Testis (tissue), 2 donors: ENCODE measurements at regions not wholly inside any gene's neighbourhood (a gene's known extent, or its start where the extent isn't known, plus 50 kb on each side); places are given as distances from the start of the nearest gene placed in this dataset.
"Not testable (repeated sequence)": the region's sequence is repeated elsewhere in the genome, so short reads cannot be mapped to it uniquely, and the experiment has no call there.

Experiments
- DNase-seq: peaks from one replicate; pipeline ENCODE4 v3.0.0-alpha.2; 2019
- H3K27ac ChIP-seq, 2 donors: fragments of 200-600 bp; sonication (generic); one replicate each; pipeline ENCODE4 v1.5.1; 2019
- H3K27me3 ChIP-seq: fragments of 200-600 bp; sonication (generic); one replicate; pipeline ENCODE4 v1.5.1; 2019
- H3K36me3 ChIP-seq: fragments of 200-600 bp; sonication (generic); one replicate; pipeline ENCODE4 v1.5.1; 2017; ENCODE audit warnings: low read depth; ENCODE audit errors: missing control alignments
- H3K4me1 ChIP-seq: fragments of 200-600 bp; sonication (generic); one replicate; pipeline ENCODE4 v1.5.1; 2019
- H3K4me3 ChIP-seq, 2 donors: fragments of 200-600 bp; sonication (generic); one replicate each; pipeline ENCODE4 v1.5.1; 2017 to 2019
- H3K9me3 ChIP-seq: fragments of 200-600 bp; sonication (generic); one replicate; pipeline ENCODE4 v1.5.1; 2017
- WGBS, 2 donors: methylation state at CpG; one replicate each; pipeline ENCODE4 v1.1.5; 2018; 5-methylcytosine and 5-hydroxymethylcytosine counted together
- intact Hi-C: fragments of 100-400 bp; cut with DNase I; formaldehyde crosslinking; loops from one replicate; pipeline ENCODE4 v1.15.1; 2023; ENCODE audit warnings: low total_unique reads

GRCh38 chr17:15835481-15835880, 103.4 kb downstream of the TBC1D26 start:
- H3K36me3 ChIP-seq, H3K9me3 ChIP-seq, DNase-seq, intact Hi-C loops, H3K4me1 ChIP-seq, H3K27ac ChIP-seq, H3K4me3 ChIP-seq, H3K27me3 ChIP-seq: not testable (repeated sequence)
- 70 to 92% methylated on average over 1 to 4 of the region's 4 CpGs for WGBS, 2 donors

DNA sequence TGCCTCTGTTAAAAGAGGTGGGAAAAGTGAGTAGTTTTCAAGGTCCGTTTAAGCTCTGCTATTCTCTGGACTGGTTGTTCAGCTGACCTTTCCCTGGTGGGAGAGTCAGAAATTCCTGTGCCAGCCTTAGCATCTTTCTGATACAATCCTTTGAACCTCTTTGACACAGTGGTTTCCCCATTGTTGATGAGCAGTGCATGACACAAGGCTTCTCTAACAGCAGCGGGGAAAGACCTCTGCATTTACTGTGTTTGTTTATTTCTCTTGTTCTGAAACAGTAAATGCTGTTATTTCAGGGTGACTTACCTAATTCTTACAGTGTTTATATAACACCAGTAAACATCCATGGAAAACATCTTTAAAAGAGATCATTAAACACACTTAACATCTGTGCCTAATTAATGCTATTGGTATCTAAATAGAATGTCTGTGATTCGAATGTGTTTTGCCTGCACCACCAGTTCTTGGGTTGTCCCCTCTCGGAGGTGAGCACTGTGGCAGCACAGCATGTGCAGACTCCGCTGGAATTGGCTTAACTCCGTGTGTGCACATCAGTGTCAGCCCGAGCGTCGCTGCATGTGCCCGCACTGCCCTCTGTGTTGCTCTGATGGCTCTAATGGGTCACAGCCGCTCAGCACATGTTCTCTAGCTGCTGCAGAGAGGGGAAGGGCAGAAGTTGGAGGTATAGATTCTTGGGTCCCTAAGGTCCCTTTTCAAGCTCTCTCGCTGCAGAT, 104.3 kb downstream of the TBC1D26 start:
- DNase-seq, H3K27me3 ChIP-seq, H3K27ac ChIP-seq, H3K9me3 ChIP-seq, H3K4me1 ChIP-seq, intact Hi-C loops, H3K36me3 ChIP-seq, H3K4me3 ChIP-seq: not testable (repeated sequence)
- WGBS, 2 donors, result 71 to 79% methylated on average over 4 to 10 of the region's 12 CpGs

- H3K27ac ChIP-seq, H3K4me1 ChIP-seq, H3K27me3 ChIP-seq, H3K9me3 ChIP-seq, DNase-seq, H3K36me3 ChIP-seq, intact Hi-C loops, H3K4me3 ChIP-seq: not testable (repeated sequence)
- 92 to 93% methylated on average over 5 of the region's 5 CpGs for WGBS, 2 donors
Observed at GRCh38 chr17:15836991-15837390, 104.9 kb downstream of the TBC1D26 start.

- H3K27me3 ChIP-seq, H3K4me1 ChIP-seq, H3K4me3 ChIP-seq, DNase-seq, H3K9me3 ChIP-seq, H3K36me3 ChIP-seq, H3K27ac ChIP-seq, intact Hi-C loops: not testable (repeated sequence)
- 41 to 58% methylated on average over 2 to 6 of the region's 6 CpGs for WGBS, 2 donors
Observed at GRCh38 chr17:15847447-15848229, 97.3 kb upstream of the ADORA2B start.

DNA sequence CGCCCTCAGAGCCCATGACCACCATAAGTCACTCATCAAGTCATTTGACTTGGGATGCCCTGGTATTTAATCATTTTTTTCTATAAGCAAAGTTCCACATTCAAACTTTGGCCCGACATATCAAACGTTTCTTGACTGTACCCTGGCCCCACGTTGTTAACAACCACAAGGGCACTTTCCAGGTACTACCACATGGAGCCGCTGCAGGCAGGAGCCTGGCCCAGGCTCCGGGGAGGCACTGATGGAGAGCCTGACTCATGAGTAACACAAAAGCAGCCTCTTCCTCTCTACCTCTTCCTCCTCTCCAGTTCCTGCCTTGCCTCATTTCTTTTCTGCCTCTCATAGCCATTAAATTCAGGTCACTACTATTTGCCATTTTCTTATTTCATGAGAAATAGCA, 95.9 kb upstream of the ADORA2B start:
- H3K4me1 ChIP-seq, intact Hi-C loops, H3K9me3 ChIP-seq, H3K4me3 ChIP-seq, H3K36me3 ChIP-seq, H3K27me3 ChIP-seq, H3K27ac ChIP-seq: not testable (repeated sequence)
- DNase-seq, result peak; percentile 51
- WGBS, 2 donors, result 34 to 47% methylated on average over 5 to 6 of the region's 6 CpGs

DNA sequence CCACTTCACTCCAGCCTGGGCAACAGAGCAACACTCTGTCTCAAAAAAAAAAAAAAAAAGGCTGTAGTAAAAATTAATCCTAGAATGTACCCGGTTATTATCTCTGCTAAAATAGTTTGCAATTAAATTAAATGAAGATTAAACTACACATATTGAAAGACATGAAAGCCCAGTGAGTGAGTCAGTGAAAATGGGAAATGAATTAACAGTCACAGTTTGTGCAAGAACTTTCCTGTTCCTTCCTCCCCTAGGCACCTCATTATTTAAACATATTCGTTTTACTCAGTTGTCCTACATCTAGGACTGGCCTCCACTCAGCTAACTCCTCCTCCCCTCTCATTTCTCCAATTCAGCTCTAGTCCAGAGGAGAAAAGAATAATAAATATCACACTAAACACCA, 94.9 kb upstream of the ADORA2B start:
- intact Hi-C loops, H3K4me1 ChIP-seq, H3K27ac ChIP-seq, H3K36me3 ChIP-seq, H3K27me3 ChIP-seq, H3K4me3 ChIP-seq, H3K9me3 ChIP-seq, DNase-seq: not testable (repeated sequence)
- 62 to 79% methylated on average over 2 of the region's 2 CpGs for WGBS, 2 donors

DNA sequence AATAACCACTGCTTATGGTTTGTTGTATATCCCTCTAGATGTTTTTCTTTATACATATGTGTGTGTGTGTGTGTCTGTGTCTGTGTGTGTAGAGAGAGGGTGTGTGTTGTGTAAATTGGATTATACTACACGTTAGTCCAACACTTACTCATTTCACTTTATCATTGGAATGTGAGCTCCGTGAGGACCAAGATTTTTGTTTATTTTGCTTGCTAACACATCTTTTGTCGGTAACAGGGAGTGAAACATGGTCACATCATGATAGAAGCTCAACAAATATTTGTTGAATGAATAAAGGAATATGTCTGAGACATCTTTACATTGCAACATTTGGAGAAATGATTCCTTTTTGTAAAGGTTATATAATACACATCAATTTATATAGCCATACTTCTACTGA, 94.2 kb upstream of the ADORA2B start:
- H3K9me3 ChIP-seq, H3K4me3 ChIP-seq, DNase-seq, H3K36me3 ChIP-seq, H3K4me1 ChIP-seq, H3K27me3 ChIP-seq, intact Hi-C loops, H3K27ac ChIP-seq: not testable (repeated sequence)
- 64% methylated on average over 3 of the region's 3 CpGs for WGBS, 2 donors

DNA sequence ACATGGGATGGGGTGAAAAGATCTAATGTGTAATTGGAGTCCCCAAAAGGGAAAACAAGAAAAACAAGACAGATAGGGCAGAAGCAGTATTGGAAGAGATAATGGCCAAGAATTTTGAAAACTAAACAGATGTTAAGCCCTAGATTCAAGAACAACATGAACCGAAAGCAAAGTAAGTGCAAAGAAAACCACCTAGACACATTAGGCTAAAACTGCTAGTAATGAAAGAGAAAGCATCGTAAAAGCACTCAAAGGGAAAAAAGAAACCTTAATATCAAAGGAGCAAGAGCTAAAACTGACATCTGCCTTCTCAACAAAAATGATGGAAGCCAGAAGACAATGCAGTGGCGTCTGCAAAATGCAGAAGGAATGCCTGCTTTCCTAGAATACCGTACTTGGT, 92.1 kb upstream of the ADORA2B start:
- H3K4me1 ChIP-seq, DNase-seq, intact Hi-C loops, H3K27me3 ChIP-seq, H3K4me3 ChIP-seq, H3K9me3 ChIP-seq, H3K27ac ChIP-seq, H3K36me3 ChIP-seq: not testable (repeated sequence)
- WGBS, 2 donors, result no CpG with 5 or more reads among the region's 4 CpGs

DNA sequence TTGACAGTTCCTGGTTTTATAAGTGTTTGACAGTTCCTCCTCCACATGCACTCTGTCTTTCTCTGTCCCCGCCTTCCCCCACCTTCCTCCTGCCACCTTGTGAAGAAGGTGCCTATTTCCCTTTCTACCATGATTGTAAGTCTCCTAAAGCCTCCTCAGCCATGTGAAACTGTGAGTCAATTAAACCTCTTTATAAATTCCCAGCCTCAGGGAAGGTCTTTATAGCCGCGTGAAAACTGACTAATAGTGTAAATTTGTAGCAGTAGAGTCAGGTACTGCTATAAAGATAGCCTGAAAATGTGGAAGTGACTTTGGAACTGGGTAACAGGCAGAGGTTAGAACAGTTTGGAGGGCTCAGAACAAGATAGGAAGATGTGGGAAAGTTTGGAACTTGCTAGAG, 88.7 kb upstream of the ADORA2B start:
- WGBS, 2 donors, result 100% methylated on average over 1 of the region's 3 CpGs
- H3K9me3 ChIP-seq, DNase-seq, H3K27me3 ChIP-seq, intact Hi-C loops, H3K36me3 ChIP-seq, H3K4me1 ChIP-seq, H3K27ac ChIP-seq, H3K4me3 ChIP-seq: not testable (repeated sequence)

- H3K27ac ChIP-seq, H3K27me3 ChIP-seq, H3K4me3 ChIP-seq, H3K36me3 ChIP-seq, DNase-seq, intact Hi-C loops, H3K4me1 ChIP-seq, H3K9me3 ChIP-seq: not testable (repeated sequence)
- 85 to 87% methylated on average over 2 of the region's 2 CpGs for WGBS, 2 donors
Observed at GRCh38 chr17:15856745-15857144, 88.2 kb upstream of the ADORA2B start.

GRCh38 chr17:15858082-15858481, 86.8 kb upstream of the ADORA2B start:
- H3K4me1 ChIP-seq, H3K9me3 ChIP-seq, H3K4me3 ChIP-seq, H3K27ac ChIP-seq, H3K36me3 ChIP-seq, H3K27me3 ChIP-seq, DNase-seq, intact Hi-C loops: not testable (repeated sequence)
- WGBS, 2 donors, result 40 to 75% methylated on average over 2 to 3 of the region's 3 CpGs

DNA sequence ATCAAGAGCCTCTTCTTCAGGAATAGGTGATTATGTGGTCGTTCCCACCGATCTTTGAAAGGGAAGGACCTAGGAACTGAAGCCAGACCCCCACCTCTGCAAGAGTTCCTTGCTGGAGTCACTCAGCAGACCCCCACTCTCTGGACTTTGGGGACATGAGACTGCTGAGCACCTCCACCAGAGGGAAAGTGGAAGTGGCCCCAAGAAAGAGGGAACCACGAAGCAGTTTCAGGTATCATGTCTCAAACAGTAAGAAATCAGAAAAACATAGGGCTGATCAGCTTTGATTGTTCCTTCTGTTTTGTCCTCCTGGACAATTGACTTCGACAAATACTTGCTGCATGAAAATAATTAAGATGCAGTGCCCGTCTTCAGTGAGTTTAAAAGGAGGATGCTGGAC, 84.2 kb upstream of the ADORA2B start:
- H3K27ac ChIP-seq, H3K4me1 ChIP-seq, H3K9me3 ChIP-seq, DNase-seq, H3K4me3 ChIP-seq, H3K36me3 ChIP-seq, H3K27me3 ChIP-seq, intact Hi-C loops: not testable (repeated sequence)
- WGBS, 2 donors, result 91 to 93% methylated on average over 4 to 5 of the region's 5 CpGs
